ENCODE measurements at regions not wholly inside any gene's neighbourhood (a gene's known extent, or its start where the extent isn't known, plus 50 kb on each side); places are given as distances from the start of the nearest gene placed in this dataset.

- Histone ChIP-seq H2BK5ac (ENCODE audit: low read length) (no peak overlapping the region), H3K4me1 (ENCODE audit: control insufficient read depth in 2 of 2, insufficient read depth in 1 of 2, low read depth in 1 of 2, low read length in 2 of 2) (peaks cover 2 to 4% of the 10 kb centered on the region in 2 donors), H4K8ac (ENCODE audit: low read depth, low read length) (no peak overlapping the region), H4K91ac (ENCODE audit: low read depth, low read length, poor library complexity) (no peak overlapping the region), H2AK5ac (ENCODE audit: low read depth, low read length) (no peak overlapping the region), H3K23ac (ENCODE audit: low read depth, low read length, poor library complexity) (no peak overlapping the region), H2BK15ac (ENCODE audit: low read length) (no peak overlapping the region), H3K36me3 (replicated peaks in 1 of 2; ENCODE audit: control insufficient read depth in 2 of 2, insufficient read depth in 2 of 2, low read length in 2 of 2) (no peaks in the 10 kb centered on the region), H3K27me3 (ENCODE audit: control insufficient read depth in 3 of 3, insufficient read depth in 3 of 3, low read depth in 1 of 3, low read length in 3 of 3) (no peaks in the 10 kb centered on the region), H3K4me2 (ENCODE audit: insufficient read depth, low read length, poor library complexity, severe bottlenecking) (no peak overlapping the region), H3K27ac (replicated peaks; ENCODE audit: low read length) (no peak overlapping the region), H3K9ac (ENCODE audit: low read depth, low read length, poor library complexity) (no peak overlapping the region), H2AFZ (ENCODE audit: low read length) (no peak overlapping the region), H3K79me1 (ENCODE audit: low read depth, low read length) (no peaks in the 10 kb centered on the region), H3K4ac (ENCODE audit: low read length) (no peak overlapping the region), H3K18ac (ENCODE audit: low read length) (no peak overlapping the region), H3K4me3 (ENCODE audit: low read length in 2 of 2) (no peak overlapping the region), H3K14ac (ENCODE audit: low read length) (no peak overlapping the region), H3K9me3 (replicated peaks in 1 of 2; ENCODE audit: control insufficient read depth in 2 of 2, insufficient read depth in 1 of 2, low read depth in 1 of 2, low read length in 2 of 2) (no peaks in the 10 kb centered on the region), H2BK12ac (ENCODE audit: low read length) (no peak overlapping the region), H2BK120ac (ENCODE audit: low read depth, low read length) (no peak overlapping the region)
- no peak for DNase-seq (ENCODE audit: low spot score)
- WGBS, 2 donors (ENCODE audit: extremely low coverage in 2 of 2, insufficient read length in 2 of 2, insufficient replicate concordance in 1 of 2) = no CpG with 5 or more reads among the region's 2 CpGs
Measured at GRCh38 chr15:35843498-35843897, 297.5 kb upstream of the DPH6 start.

- WGBS, 2 donors (ENCODE audit: extremely low coverage in 2 of 2, insufficient read length in 2 of 2, insufficient replicate concordance in 1 of 2) = no CpG with 5 or more reads among the region's 2 CpGs
- no peak overlapping the region for H3K4ac ChIP-seq (ENCODE audit: low read length)
- no peaks in the 10 kb centered on the region for H3K79me1 ChIP-seq (ENCODE audit: low read depth, low read length)
- H3K4me2 ChIP-seq (ENCODE audit: insufficient read depth, low read length, poor library complexity, severe bottlenecking) = no peak overlapping the region
- H2BK12ac ChIP-seq (ENCODE audit: low read length) = no peak overlapping the region
- no peak overlapping the region for H2AFZ ChIP-seq (ENCODE audit: low read length)
- H3K4me1 ChIP-seq (ENCODE audit: control insufficient read depth in 2 of 2, insufficient read depth in 1 of 2, low read depth in 1 of 2, low read length in 2 of 2) = no peaks in the 10 kb centered on the region
- H2BK15ac ChIP-seq (ENCODE audit: low read length) = no peak overlapping the region
- no peak overlapping the region for H3K4me3 ChIP-seq (ENCODE audit: low read length in 2 of 2)
- H3K14ac ChIP-seq (ENCODE audit: low read length) = no peak overlapping the region
- no peaks in the 10 kb centered on the region for H3K9me3 ChIP-seq (replicated peaks in 1 of 2; ENCODE audit: control insufficient read depth in 2 of 2, insufficient read depth in 1 of 2, low read depth in 1 of 2, low read length in 2 of 2)
- H3K27ac ChIP-seq (replicated peaks; ENCODE audit: low read length) = no peak overlapping the region
- H3K23ac ChIP-seq (ENCODE audit: low read depth, low read length, poor library complexity) = no peak overlapping the region
- no peaks in the 10 kb centered on the region for H3K36me3 ChIP-seq (replicated peaks in 1 of 2; ENCODE audit: control insufficient read depth in 2 of 2, insufficient read depth in 2 of 2, low read length in 2 of 2)
- H4K91ac ChIP-seq (ENCODE audit: low read depth, low read length, poor library complexity) = no peak overlapping the region
- no peak overlapping the region for H2BK120ac ChIP-seq (ENCODE audit: low read depth, low read length)
- no peak overlapping the region for H4K8ac ChIP-seq (ENCODE audit: low read depth, low read length)
- no peak for DNase-seq (ENCODE audit: low spot score)
- no peak overlapping the region for H2BK5ac ChIP-seq (ENCODE audit: low read length)
- H3K27me3 ChIP-seq (ENCODE audit: control insufficient read depth in 3 of 3, insufficient read depth in 3 of 3, low read depth in 1 of 3, low read length in 3 of 3) = no peaks in the 10 kb centered on the region
- H2AK5ac ChIP-seq (ENCODE audit: low read depth, low read length) = no peak overlapping the region
- no peak overlapping the region for H3K9ac ChIP-seq (ENCODE audit: low read depth, low read length, poor library complexity)
- H3K18ac ChIP-seq (ENCODE audit: low read length) = no peak overlapping the region
Measured at GRCh38 chr15:35850284-35850683, 304.3 kb upstream of the DPH6 start.

- Histone ChIP-seq H3K4me2 (ENCODE audit: insufficient read depth, low read length, poor library complexity, severe bottlenecking) (no peak overlapping the region), H3K4ac (ENCODE audit: low read length) (no peak overlapping the region), H3K36me3 (replicated peaks in 1 of 2; ENCODE audit: control insufficient read depth in 2 of 2, insufficient read depth in 2 of 2, low read length in 2 of 2) (no peaks in the 10 kb centered on the region), H3K27me3 (ENCODE audit: control insufficient read depth in 3 of 3, insufficient read depth in 3 of 3, low read depth in 1 of 3, low read length in 3 of 3) (no peaks in the 10 kb centered on the region), H4K8ac (ENCODE audit: low read depth, low read length) (no peak overlapping the region), H2BK5ac (ENCODE audit: low read length) (no peak overlapping the region), H3K18ac (ENCODE audit: low read length) (no peak overlapping the region), H3K9me3 (replicated peaks in 1 of 2; ENCODE audit: control insufficient read depth in 2 of 2, insufficient read depth in 1 of 2, low read depth in 1 of 2, low read length in 2 of 2) (no peaks in the 10 kb centered on the region), H3K4me3 (ENCODE audit: low read length in 2 of 2) (no peak overlapping the region), H3K23ac (ENCODE audit: low read depth, low read length, poor library complexity) (no peak overlapping the region), H2AK5ac (ENCODE audit: low read depth, low read length) (no peak overlapping the region), H2BK120ac (ENCODE audit: low read depth, low read length) (no peak overlapping the region), H3K4me1 (ENCODE audit: control insufficient read depth in 2 of 2, insufficient read depth in 1 of 2, low read depth in 1 of 2, low read length in 2 of 2) (no peaks in the 10 kb centered on the region), H3K14ac (ENCODE audit: low read length) (no peak overlapping the region), H2BK15ac (ENCODE audit: low read length) (no peak overlapping the region), H2AFZ (ENCODE audit: low read length) (no peak overlapping the region), H3K9ac (ENCODE audit: low read depth, low read length, poor library complexity) (no peak overlapping the region), H4K91ac (ENCODE audit: low read depth, low read length, poor library complexity) (no peak overlapping the region), H3K27ac (replicated peaks; ENCODE audit: low read length) (no peak overlapping the region), H3K79me1 (ENCODE audit: low read depth, low read length) (no peaks in the 10 kb centered on the region), H2BK12ac (ENCODE audit: low read length) (no peak overlapping the region)
- DNase-seq (ENCODE audit: low spot score) = no peak
- WGBS, 2 donors (ENCODE audit: extremely low coverage in 2 of 2, insufficient read length in 2 of 2, insufficient replicate concordance in 1 of 2) = no CpG with 5 or more reads among the region's 1 CpG
Measured at GRCh38 chr15:35851491-35851890, 305.5 kb upstream of the DPH6 start.

GRCh38 chr15:35852818-35853624, 307.1 kb upstream of the DPH6 start:
- no peak overlapping the region for H2BK12ac ChIP-seq (ENCODE audit: low read length)

More at GRCh38 chr15:35852818-35853624, 307.1 kb upstream of the DPH6 start:
- DNase-seq (ENCODE audit: low spot score) = no peak
- Histone ChIP-seq H2AFZ (ENCODE audit: low read length) (no peak overlapping the region), H3K4me1 (ENCODE audit: control insufficient read depth in 2 of 2, insufficient read depth in 1 of 2, low read depth in 1 of 2, low read length in 2 of 2) (no peaks in the 10 kb centered on the region), H4K8ac (ENCODE audit: low read depth, low read length) (no peak overlapping the region), H3K23ac (ENCODE audit: low read depth, low read length, poor library complexity) (no peak overlapping the region), H3K79me1 (ENCODE audit: low read depth, low read length) (no peaks in the 10 kb centered on the region), H3K18ac (ENCODE audit: low read length) (no peak overlapping the region), H2AK5ac (ENCODE audit: low read depth, low read length) (no peak overlapping the region), H3K9me3 (replicated peaks in 1 of 2; ENCODE audit: control insufficient read depth in 2 of 2, insufficient read depth in 1 of 2, low read depth in 1 of 2, low read length in 2 of 2) (no peaks in the 10 kb centered on the region), H3K4me3 (ENCODE audit: low read length in 2 of 2) (no peak overlapping the region), H3K27ac (replicated peaks; ENCODE audit: low read length) (no peak overlapping the region), H3K14ac (ENCODE audit: low read length) (no peak overlapping the region), H3K4me2 (ENCODE audit: insufficient read depth, low read length, poor library complexity, severe bottlenecking) (no peak overlapping the region), H2BK120ac (ENCODE audit: low read depth, low read length) (no peak overlapping the region), H3K36me3 (replicated peaks in 1 of 2; ENCODE audit: control insufficient read depth in 2 of 2, insufficient read depth in 2 of 2, low read length in 2 of 2) (no peaks in the 10 kb centered on the region), H3K9ac (ENCODE audit: low read depth, low read length, poor library complexity) (no peak overlapping the region), H4K91ac (ENCODE audit: low read depth, low read length, poor library complexity) (no peak overlapping the region), H3K4ac (ENCODE audit: low read length) (no peak overlapping the region), H2BK15ac (ENCODE audit: low read length) (no peak overlapping the region), H3K27me3 (ENCODE audit: control insufficient read depth in 3 of 3, insufficient read depth in 3 of 3, low read depth in 1 of 3, low read length in 3 of 3) (no peaks in the 10 kb centered on the region), H2BK5ac (ENCODE audit: low read length) (no peak overlapping the region)
- WGBS, 2 donors (ENCODE audit: extremely low coverage in 2 of 2, insufficient read length in 2 of 2, insufficient replicate concordance in 1 of 2) = no CpG with 5 or more reads among the region's 6 CpGs
